ENCODE measurements at regions not wholly inside any gene's neighbourhood (a gene's known extent, or its start where the extent isn't known, plus 50 kb on each side); places are given as distances from the start of the nearest gene placed in this dataset.

DNA sequence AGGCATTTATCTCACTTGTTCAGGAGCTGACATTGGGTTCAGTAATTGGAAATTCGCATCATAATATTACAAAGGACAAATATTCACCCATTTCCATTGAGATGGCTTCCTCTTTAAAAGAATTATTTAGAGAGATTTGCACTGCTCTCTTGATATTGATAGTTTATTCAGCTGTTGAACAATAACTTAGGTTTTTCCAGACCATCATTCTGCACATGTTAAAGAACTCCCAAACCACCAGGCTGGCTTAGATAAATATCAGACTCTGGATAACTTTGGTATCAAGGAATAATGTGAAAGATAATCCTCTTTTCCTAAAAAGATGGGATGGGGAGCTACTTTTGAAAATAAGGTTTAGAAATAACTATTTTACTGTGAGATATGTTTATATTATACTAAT is 154.0 kb downstream of the GASK1B start:
- Mint-ChIP-seq H3K4me3 (no peak overlapping the region), H3K4me1 (no peaks in the 10 kb centered on the region), H3K36me3 (ENCODE audit: insufficient read depth) (no peaks in the 10 kb centered on the region), H3K9me3 (peaks cover 6% of the 10 kb centered on the region), H3K27ac (ENCODE audit: low read depth) (no peak overlapping the region), H3K27me3 (no peaks in the 10 kb centered on the region)
- no peak for DNase-seq (ENCODE audit: low spot score in 2 of 2)
- ATAC-seq (replicated peaks; ENCODE audit: extremely low read depth, poor library complexity, severe bottlenecking) = no peak

DNA sequence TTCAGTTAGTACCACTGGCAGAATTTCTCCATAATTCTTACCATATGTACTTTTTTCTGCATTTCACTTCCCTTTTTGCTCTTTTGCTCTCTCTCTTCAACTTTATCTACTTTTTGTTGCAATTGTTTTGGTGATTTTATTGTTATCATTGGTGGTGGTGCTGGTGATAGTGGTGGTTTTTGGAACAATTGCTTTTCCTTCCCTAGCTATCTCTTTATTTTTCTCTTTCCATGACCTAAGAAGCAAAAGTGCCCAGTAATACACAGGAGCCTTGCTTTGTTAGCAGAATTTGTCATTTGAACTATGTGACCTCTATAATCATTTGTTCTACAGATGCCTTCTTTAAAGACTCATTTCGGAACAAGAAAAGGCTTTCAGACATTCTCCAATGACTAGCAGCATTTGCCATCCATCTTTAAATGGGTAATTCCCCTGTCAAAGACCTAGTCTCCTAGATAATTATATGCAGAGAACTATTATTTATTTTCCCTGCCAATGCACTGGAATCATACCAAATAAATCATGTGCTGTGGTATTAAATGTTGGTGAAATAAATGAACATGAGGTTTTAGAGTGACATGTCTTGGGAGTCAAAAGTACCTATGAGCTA is 154.5 kb downstream of the GASK1B start:
- peaks cover 4% of the 10 kb centered on the region for H3K9me3 Mint-ChIP-seq
- H3K4me3 Mint-ChIP-seq = no peak overlapping the region
- H3K27ac Mint-ChIP-seq (ENCODE audit: low read depth) = no peak overlapping the region
- H3K36me3 Mint-ChIP-seq (ENCODE audit: insufficient read depth) = no peaks in the 10 kb centered on the region
- no peaks in the 10 kb centered on the region for H3K27me3 Mint-ChIP-seq
- H3K4me1 Mint-ChIP-seq = no peaks in the 10 kb centered on the region
- ATAC-seq (replicated peaks; ENCODE audit: extremely low read depth, poor library complexity, severe bottlenecking) (no peak), DNase-seq (ENCODE audit: low spot score in 2 of 2) (no peak)

DNA sequence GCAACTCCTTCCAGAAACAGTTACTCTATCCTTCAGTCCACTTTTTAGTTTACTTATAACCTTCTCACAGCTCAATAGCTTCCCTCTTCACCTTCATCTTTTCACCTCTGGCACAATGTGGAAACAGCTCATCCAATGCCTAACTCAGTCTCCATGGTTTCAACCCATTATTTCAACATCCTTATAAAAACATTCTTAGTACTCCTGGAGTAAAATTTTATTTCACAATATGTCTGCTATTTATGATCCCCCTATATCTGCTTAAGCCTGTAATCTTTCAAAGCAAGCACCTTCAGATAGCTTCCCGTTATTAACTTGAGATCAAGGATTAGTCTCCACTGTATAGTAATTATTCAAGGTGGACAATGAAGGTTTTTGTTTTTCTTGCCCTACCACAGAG is 156.3 kb downstream of the GASK1B start:
- Mint-ChIP-seq H3K4me1 (no peaks in the 10 kb centered on the region), H3K36me3 (ENCODE audit: insufficient read depth) (no peaks in the 10 kb centered on the region), H3K27ac (ENCODE audit: low read depth) (no peak overlapping the region), H3K27me3 (no peaks in the 10 kb centered on the region), H3K9me3 (peaks cover 4% of the 10 kb centered on the region), H3K4me3 (no peak overlapping the region)
- ATAC-seq (replicated peaks; ENCODE audit: extremely low read depth, poor library complexity, severe bottlenecking) (no peak), DNase-seq (ENCODE audit: low spot score in 2 of 2) (no peak)

DNA sequence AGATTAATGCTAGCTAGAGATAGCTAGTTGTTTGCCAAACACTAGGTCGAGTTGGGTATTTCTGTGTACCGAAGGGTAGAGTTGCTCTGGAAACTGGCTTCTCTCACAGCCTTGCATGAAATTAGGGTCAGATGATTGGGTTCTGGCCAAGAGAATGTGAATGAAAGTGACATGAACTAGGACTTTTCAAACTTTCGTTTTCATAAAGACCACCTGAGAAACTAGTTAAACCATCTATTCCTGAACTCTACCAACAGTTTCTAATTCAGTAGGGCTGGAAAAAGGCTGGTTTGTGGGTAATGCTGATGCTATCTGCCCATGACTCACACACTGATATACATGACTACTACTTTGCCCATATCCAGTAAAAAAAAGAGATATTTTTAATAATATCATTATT is 157.6 kb downstream of the GASK1B start:
- Mint-ChIP-seq H3K4me1 (no peaks in the 10 kb centered on the region), H3K9me3 (peaks cover 4% of the 10 kb centered on the region), H3K27me3 (no peaks in the 10 kb centered on the region), H3K27ac (ENCODE audit: low read depth) (no peak overlapping the region), H3K4me3 (no peak overlapping the region), H3K36me3 (ENCODE audit: insufficient read depth) (no peaks in the 10 kb centered on the region)
- no peak for ATAC-seq (replicated peaks; ENCODE audit: extremely low read depth, poor library complexity, severe bottlenecking)
- DNase-seq (ENCODE audit: low spot score in 2 of 2) = no peak

DNA sequence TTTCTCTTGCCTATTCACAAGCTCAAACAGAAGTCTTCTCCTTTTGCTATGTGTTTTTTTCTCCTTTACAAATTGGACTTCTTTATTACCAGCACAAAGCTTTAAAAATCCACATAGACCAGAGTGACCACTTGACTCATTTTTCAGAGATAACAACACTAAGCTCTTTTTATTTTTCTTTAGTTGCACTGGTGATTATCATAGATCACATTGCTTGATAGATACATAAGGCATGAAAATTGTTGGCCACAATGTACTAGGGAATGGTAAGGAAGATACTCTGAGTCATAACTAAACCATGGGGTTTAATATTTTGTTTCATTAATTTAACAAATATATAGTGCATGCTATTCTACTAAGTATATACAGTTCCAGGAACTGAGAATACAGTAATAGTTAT is 159.0 kb downstream of the GASK1B start:
- Mint-ChIP-seq H3K9me3 (peaks cover 10% of the 10 kb centered on the region), H3K36me3 (ENCODE audit: insufficient read depth) (peaks cover 3% of the 10 kb centered on the region), H3K4me3 (no peak overlapping the region), H3K27ac (ENCODE audit: low read depth) (no peak overlapping the region), H3K4me1 (no peaks in the 10 kb centered on the region), H3K27me3 (no peaks in the 10 kb centered on the region)
- ATAC-seq (replicated peaks; ENCODE audit: extremely low read depth, poor library complexity, severe bottlenecking) (no peak), DNase-seq (ENCODE audit: low spot score in 2 of 2) (no peak)

DNA sequence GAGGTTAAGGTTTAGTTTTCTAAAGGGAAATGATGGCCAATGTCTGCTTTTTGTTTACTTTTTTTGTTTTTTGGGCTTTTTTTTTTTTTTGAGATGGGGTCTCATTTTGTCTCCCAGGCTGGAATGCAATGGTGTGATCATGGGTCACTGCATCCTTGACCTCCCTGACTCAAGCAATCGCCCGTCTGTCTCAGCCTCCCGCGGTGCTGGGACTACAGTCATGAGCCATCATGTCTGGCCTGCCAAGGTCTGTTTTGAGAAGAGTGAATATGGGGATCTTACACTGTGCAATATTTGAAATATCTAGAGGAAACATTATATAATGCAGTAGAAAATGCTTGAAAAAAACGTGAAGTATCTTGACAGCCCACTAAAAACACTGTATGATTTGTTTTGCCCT is 162.5 kb downstream of the GASK1B start:
- H3K27ac Mint-ChIP-seq (ENCODE audit: low read depth) = no peak overlapping the region
- no peak for DNase-seq (ENCODE audit: low spot score in 2 of 2)
- ATAC-seq (replicated peaks; ENCODE audit: extremely low read depth, poor library complexity, severe bottlenecking) = no peak
- H3K4me3 Mint-ChIP-seq = no peak overlapping the region
- peaks cover 10% of the 10 kb centered on the region for H3K9me3 Mint-ChIP-seq
- peaks cover 3% of the 10 kb centered on the region for H3K36me3 Mint-ChIP-seq (ENCODE audit: insufficient read depth)
- H3K27me3 Mint-ChIP-seq = no peaks in the 10 kb centered on the region
- H3K4me1 Mint-ChIP-seq = no peaks in the 10 kb centered on the region

DNA sequence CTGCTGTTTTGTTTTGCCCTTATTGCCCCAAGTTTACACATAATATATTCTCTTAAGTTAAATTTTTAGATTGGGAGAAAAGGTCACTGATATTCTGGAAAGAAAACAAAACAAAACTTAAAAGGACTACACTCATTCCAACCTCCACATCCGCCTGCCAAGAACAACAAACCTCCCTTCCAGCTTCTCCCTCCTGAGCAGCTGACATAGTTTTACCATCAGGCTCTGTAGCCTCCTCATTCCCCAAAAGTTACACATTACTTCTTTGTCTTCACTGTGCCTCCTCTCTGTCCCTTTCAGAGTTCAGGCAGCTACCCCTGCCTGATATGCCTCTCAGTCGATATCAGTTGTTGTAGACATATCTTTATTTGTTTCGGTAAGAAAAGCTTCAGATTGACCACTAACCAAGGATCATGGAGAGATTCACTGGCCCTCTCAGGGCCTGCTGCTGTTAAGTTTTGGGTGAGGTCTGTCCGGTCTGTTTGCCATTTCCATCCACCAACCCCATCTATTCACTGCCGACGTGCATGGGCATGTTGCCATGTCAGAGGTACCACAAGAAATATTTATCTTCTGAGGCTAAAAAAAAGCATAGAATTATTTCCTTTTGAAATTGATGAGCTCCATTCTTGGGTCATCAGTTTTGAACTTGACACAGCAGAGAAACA is 164.1 kb downstream of the GASK1B start:
- Mint-ChIP-seq H3K36me3 (ENCODE audit: insufficient read depth) (peaks cover 3% of the 10 kb centered on the region), H3K27ac (ENCODE audit: low read depth) (no peak overlapping the region), H3K27me3 (no peaks in the 10 kb centered on the region), H3K4me3 (no peak overlapping the region), H3K4me1 (no peaks in the 10 kb centered on the region), H3K9me3 (peaks cover 10% of the 10 kb centered on the region)
- no peak for DNase-seq (ENCODE audit: low spot score in 2 of 2)
- no peak for ATAC-seq (replicated peaks; ENCODE audit: extremely low read depth, poor library complexity, severe bottlenecking)

DNA sequence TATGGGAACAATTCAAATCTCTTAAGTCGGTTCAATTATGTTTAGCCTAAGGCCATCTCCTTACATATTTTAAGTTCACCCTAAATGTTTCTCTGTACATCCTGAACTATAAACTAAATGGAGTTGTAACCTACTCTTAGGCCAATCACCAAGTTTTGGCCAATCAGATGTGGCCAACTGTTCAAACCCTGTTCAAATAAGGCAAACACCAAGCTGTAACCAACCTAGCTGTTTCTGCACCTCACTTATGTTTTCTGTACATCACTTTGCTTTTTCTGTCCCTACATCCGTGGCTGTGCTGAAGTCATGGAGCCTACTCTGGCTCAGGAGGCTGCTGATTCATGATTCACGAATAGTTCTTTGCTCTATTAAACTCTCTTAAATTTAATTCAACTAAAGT is 165.3 kb downstream of the GASK1B start:
- Mint-ChIP-seq H3K27ac (ENCODE audit: low read depth) (no peak overlapping the region), H3K27me3 (no peaks in the 10 kb centered on the region), H3K36me3 (ENCODE audit: insufficient read depth) (peaks cover 3% of the 10 kb centered on the region), H3K4me1 (no peaks in the 10 kb centered on the region), H3K4me3 (no peak overlapping the region), H3K9me3 (peaks cover 10% of the 10 kb centered on the region)
- ATAC-seq (replicated peaks; ENCODE audit: extremely low read depth, poor library complexity, severe bottlenecking) = no peak
- no peak for DNase-seq (ENCODE audit: low spot score in 2 of 2)

DNA sequence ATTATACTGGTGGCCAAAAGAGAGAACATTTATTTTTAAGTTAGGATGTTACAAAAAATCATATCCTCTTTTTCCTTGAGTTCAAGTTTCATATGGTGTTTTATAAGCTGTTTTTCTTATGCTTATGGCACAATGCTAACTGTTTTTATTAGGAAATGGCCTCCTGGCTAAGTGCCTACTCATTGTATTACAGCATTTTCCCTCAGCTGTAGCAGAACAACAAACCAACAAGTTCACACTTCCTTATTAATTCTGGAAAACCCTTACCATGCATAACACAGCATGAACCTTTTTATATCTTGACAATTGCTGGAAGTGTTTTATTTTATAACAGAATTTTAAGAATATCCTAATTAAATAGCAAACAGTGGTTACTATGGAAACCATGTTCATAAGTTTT is 165.8 kb downstream of the GASK1B start:
- no peak overlapping the region for H3K27ac Mint-ChIP-seq (ENCODE audit: low read depth)
- peaks cover 10% of the 10 kb centered on the region for H3K9me3 Mint-ChIP-seq
- H3K27me3 Mint-ChIP-seq = no peaks in the 10 kb centered on the region
- no peak overlapping the region for H3K4me3 Mint-ChIP-seq
- ATAC-seq (replicated peaks; ENCODE audit: extremely low read depth, poor library complexity, severe bottlenecking) (no peak), DNase-seq (ENCODE audit: low spot score in 2 of 2) (no peak)
- H3K4me1 Mint-ChIP-seq = no peaks in the 10 kb centered on the region
- peaks cover 3% of the 10 kb centered on the region for H3K36me3 Mint-ChIP-seq (ENCODE audit: insufficient read depth)

DNA sequence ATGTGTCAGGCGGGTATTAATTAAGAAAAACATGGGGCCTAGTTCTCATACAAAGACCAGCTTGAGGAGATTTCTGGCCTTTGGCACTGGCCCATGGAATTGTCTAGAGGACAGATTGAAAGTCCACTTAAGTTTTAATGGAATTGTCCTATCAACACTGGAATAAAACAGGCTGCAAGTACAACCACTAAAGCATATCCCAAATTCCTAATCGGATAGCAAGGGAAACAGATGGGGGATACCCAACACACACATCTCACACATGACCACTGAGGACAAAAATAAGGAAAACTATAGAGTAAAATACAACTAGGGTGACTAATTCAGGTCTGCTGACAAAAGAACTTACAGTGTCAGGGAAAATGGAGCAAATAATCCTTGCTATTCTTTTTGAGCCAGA is 167.8 kb downstream of the GASK1B start:
- Mint-ChIP-seq H3K27me3 (no peaks in the 10 kb centered on the region), H3K4me1 (no peaks in the 10 kb centered on the region), H3K9me3 (peaks cover 8% of the 10 kb centered on the region), H3K36me3 (ENCODE audit: insufficient read depth) (peaks cover 3% of the 10 kb centered on the region), H3K4me3 (no peak overlapping the region), H3K27ac (ENCODE audit: low read depth) (no peak overlapping the region)
- no peak for DNase-seq (ENCODE audit: low spot score in 2 of 2)
- ATAC-seq (replicated peaks; ENCODE audit: extremely low read depth, poor library complexity, severe bottlenecking) = no peak

DNA sequence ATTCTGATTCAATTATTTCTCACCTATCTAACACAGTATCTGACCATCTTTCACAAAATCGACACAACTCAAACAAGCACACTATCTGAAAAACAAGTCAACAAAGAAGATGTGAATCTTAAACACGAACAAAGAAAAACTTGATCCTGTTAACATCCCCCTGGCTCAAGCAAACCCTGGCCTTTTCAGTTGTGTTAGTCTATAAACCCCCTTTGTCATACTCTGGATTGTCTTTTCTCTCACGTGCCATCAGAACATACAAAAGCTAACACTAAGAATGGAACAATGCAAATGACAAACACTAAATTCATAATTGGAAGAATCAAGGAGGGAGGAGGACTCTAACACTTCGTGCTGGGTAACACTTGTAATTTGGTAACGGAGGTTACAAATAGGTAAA is 168.7 kb downstream of the GASK1B start:
- no peak for DNase-seq (ENCODE audit: low spot score in 2 of 2)
- H3K4me1 Mint-ChIP-seq = no peaks in the 10 kb centered on the region

DNA sequence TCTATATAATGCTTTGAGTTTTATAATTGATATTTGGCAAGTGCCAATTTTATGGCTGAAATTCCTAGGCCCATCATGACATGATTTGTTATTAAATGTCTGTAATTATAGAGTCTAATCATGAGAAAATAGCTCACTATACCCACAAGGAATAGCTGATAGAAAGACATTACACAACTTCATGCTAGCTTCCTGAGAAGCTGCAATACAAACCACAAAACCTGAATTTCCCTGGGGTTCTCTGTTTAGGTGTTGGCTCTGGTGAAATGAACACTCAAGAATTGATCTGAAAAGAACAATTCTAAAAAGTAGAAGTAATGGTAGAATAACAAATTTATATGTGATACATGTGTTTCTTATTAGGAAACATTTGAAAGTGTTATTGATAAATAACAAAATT is 169.6 kb downstream of the GASK1B start:
- Mint-ChIP-seq H3K27ac (ENCODE audit: low read depth) (no peak overlapping the region), H3K4me3 (no peak overlapping the region), H3K36me3 (ENCODE audit: insufficient read depth) (no peaks in the 10 kb centered on the region), H3K4me1 (no peaks in the 10 kb centered on the region), H3K27me3 (no peaks in the 10 kb centered on the region), H3K9me3 (no peaks in the 10 kb centered on the region)
- ATAC-seq (replicated peaks; ENCODE audit: extremely low read depth, poor library complexity, severe bottlenecking) = no peak
- DNase-seq (ENCODE audit: low spot score in 2 of 2) = no peak

More for the DNA sequence above, 168.7 kb downstream of the GASK1B start:
- Mint-ChIP-seq H3K27me3 (no peaks in the 10 kb centered on the region), H3K4me3 (no peak overlapping the region), H3K36me3 (ENCODE audit: insufficient read depth) (peaks cover 2% of the 10 kb centered on the region), H3K9me3 (peaks cover 5% of the 10 kb centered on the region), H3K27ac (ENCODE audit: low read depth) (no peak overlapping the region)
- no peak for ATAC-seq (replicated peaks; ENCODE audit: extremely low read depth, poor library complexity, severe bottlenecking)

DNA sequence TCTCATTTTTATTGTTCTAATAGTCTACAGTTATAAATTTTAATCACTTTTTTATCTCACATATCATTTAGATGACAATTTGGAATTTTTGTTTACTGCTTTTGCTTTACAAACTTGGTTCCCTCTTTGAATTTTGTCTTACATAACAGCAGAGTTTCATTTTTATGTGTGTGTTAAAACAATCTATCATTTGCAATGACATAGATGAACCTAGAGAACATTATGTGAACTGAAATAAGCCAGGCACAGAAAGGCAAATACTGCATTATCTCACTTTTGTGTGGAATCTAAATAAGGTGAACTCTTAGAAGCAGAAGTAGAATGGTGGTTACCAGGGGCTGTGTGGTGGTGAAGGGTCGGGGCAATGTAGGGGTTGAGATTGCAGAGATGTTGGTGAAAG is 170.7 kb downstream of the GASK1B start:
- Mint-ChIP-seq H3K27me3 (no peaks in the 10 kb centered on the region), H3K27ac (ENCODE audit: low read depth) (no peak overlapping the region), H3K4me1 (no peaks in the 10 kb centered on the region), H3K9me3 (peaks cover 4% of the 10 kb centered on the region), H3K36me3 (ENCODE audit: insufficient read depth) (no peaks in the 10 kb centered on the region), H3K4me3 (no peak overlapping the region)
- ATAC-seq (replicated peaks; ENCODE audit: extremely low read depth, poor library complexity, severe bottlenecking) (no peak), DNase-seq (ENCODE audit: low spot score in 2 of 2) (no peak)

Measured in central memory CD8-positive, alpha-beta T cell (primary cell).